OCI-LY7 (cell line): ENCODE measurements at regions not wholly inside any gene's neighbourhood (a gene's known extent, or its start where the extent isn't known, plus 50 kb on each side); places are given as distances from the start of the nearest gene placed in this dataset.

Experiments
- BruUV-seq: library from RNA; stranded (reverse); fragments of 400-500 nt; replicated peaks from 2 replicates; lab custom pipeline; 2021; lab: Mats Ljungman, UMichigan
- CTCF ChIA-PET: fragments of 300-600 bp; sonication (Branson Sonifier 250); formaldehyde crosslinking; loops from one replicate; lab custom pipeline; 2022; ENCODE audit warnings: antibody characterized with exemption; ENCODE audit not compliant: unreplicated experiment; lab: Charles Lee
- POLR2A ChIA-PET: fragments of 300-600 bp; sonication (Branson Sonifier 250); formaldehyde crosslinking; loops from one replicate; lab custom pipeline; 2022; ENCODE audit warnings: antibody characterized with exemption; lab: Charles Lee
- DNase-seq: peaks from one replicate; pipeline ENCODE4 v3.0.0-alpha.2; 2015; ENCODE audit warnings: low spot score
- H2AFZ ChIP-seq: fragments of 200-600 bp; sonication (generic), shearing (Covaris generic); 2 replicates; pipeline ENCODE4 v1.6.1; 2014; ENCODE audit warnings: mild to moderate bottlenecking, antibody characterized with exemption, low read length, moderate library complexity
- H3K27ac ChIP-seq: fragments of 200-600 bp; sonication (generic); 2 replicates; pipeline ENCODE4 v1.5.1; 2014; ENCODE audit warnings: mixed run types, low read depth, mild to moderate bottlenecking, moderate library complexity, low read length, inconsistent platforms; ENCODE audit not compliant: poor library complexity, severe bottlenecking
- H3K36me3 ChIP-seq: fragments of 200-600 bp; sonication (generic); 2 replicates; pipeline ENCODE4 v1.6.1; 2014; ENCODE audit warnings: mild to moderate bottlenecking, antibody characterized with exemption, low read length, moderate library complexity, mixed read lengths; ENCODE audit not compliant: insufficient read depth
- H3K4me1 ChIP-seq: fragments of 200-600 bp; sonication (generic); 2 replicates; pipeline ENCODE4 v1.5.1; 2014; ENCODE audit warnings: mild to moderate bottlenecking, low read length; ENCODE audit not compliant: insufficient read depth, poor library complexity, severe bottlenecking
- H3K4me2 ChIP-seq: fragments of 200-600 bp; sonication (generic); 2 replicates; pipeline ENCODE4 v1.6.1; 2014; ENCODE audit warnings: mild to moderate bottlenecking, low read length
- H3K4me3 ChIP-seq: fragments of 200-600 bp; sonication (generic); 2 replicates; pipeline ENCODE4 v1.5.1; 2014; ENCODE audit warnings: mild to moderate bottlenecking, low read depth, low read length; ENCODE audit not compliant: poor library complexity, severe bottlenecking
- H3K79me2 ChIP-seq: fragments of 200-600 bp; sonication (generic); 2 replicates; pipeline ENCODE4 v1.6.1; 2016; ENCODE audit warnings: low read depth, mild to moderate bottlenecking, low read length, moderate library complexity, mixed read lengths; ENCODE audit not compliant: insufficient read depth
- H3K9me2 ChIP-seq: fragments of 200-600 bp; sonication (generic); 2 replicates; pipeline ENCODE4 v1.6.1; 2016; ENCODE audit warnings: mild to moderate bottlenecking, low read length, mixed read lengths; ENCODE audit not compliant: insufficient read depth
- H3K9me3 ChIP-seq: fragments of 200-600 bp; sonication (generic); 2 replicates; pipeline ENCODE4 v1.6.1; 2014; ENCODE audit warnings: mild to moderate bottlenecking, mixed run types, low read length, mixed read lengths
- H4K20me1 ChIP-seq: fragments of 200-600 bp; sonication (generic); 2 replicates; pipeline ENCODE4 v1.6.1; 2014; ENCODE audit warnings: mild to moderate bottlenecking, antibody characterized with exemption, low read length, moderate library complexity, mixed read lengths; ENCODE audit not compliant: insufficient read depth
- CTCF ChIP-seq: fragments of 200-600 bp; sonication (generic); conservative IDR thresholded peaks from 2 replicates; pipeline ENCODE4 v1.5.1; 2014; ENCODE audit warnings: mild to moderate bottlenecking, antibody characterized with exemption, low read length, moderate library complexity, mixed read lengths
- EZH2phosphoT487 ChIP-seq: fragments of 200-600 bp; sonication (generic); IDR thresholded peaks from 2 replicates; pipeline ENCODE4 v1.6.1; 2018; ENCODE audit warnings: low read depth, borderline replicate concordance, mild to moderate bottlenecking, mixed run types, antibody characterized with exemption, low read length, moderate library complexity, mixed read lengths
- intact Hi-C: fragments of 100-400 bp; cut with micrococcal nuclease; formaldehyde crosslinking; loops from one replicate; pipeline ENCODE4 v1.10.0; 2022; ENCODE audit not compliant: unreplicated experiment

GRCh38 chr5:161219816-161220215 lies 326.7 kb downstream of the GABRB2 start:
- H3K4me2 ChIP-seq: no peak overlapping the region
- no peak for DNase-seq
- CTCF ChIA-PET: no interaction called here
- POLR2A ChIA-PET: no interaction called here
- no peak overlapping the region for H2AFZ ChIP-seq
- TF ChIP-seq CTCF (no peak), EZH2phosphoT487 (no peak)
- H4K20me1 ChIP-seq: no peaks in the 10 kb centered on the region
- H3K4me1 ChIP-seq: no peaks in the 10 kb centered on the region
- intact Hi-C loops: no loop called here
- no TSS peak for BruUV-seq
- H3K9me2 ChIP-seq: no peaks in the 10 kb centered on the region
- H3K36me3 ChIP-seq: no peaks in the 10 kb centered on the region
- H3K27ac ChIP-seq: no peak overlapping the region
- H3K79me2 ChIP-seq: no peaks in the 10 kb centered on the region
- no peaks in the 10 kb centered on the region for H3K9me3 ChIP-seq
- H3K4me3 ChIP-seq: no peak overlapping the region

GRCh38 chr5:161216877-161217276 lies 329.6 kb downstream of the GABRB2 start:
- CTCF ChIA-PET: no interaction called here
- no peak overlapping the region for H3K27ac ChIP-seq
- POLR2A ChIA-PET: no interaction called here
- H4K20me1 ChIP-seq: no peaks in the 10 kb centered on the region
- H3K4me2 ChIP-seq: no peak overlapping the region
- no peak overlapping the region for H3K4me3 ChIP-seq
- no TSS peak for BruUV-seq
- no peak for TF ChIP-seq CTCF
- TF ChIP-seq EZH2phosphoT487: no peak
- no peaks in the 10 kb centered on the region for H3K9me3 ChIP-seq
- no peaks in the 10 kb centered on the region for H3K9me2 ChIP-seq
- H3K36me3 ChIP-seq: no peaks in the 10 kb centered on the region
- H3K79me2 ChIP-seq: no peaks in the 10 kb centered on the region
- no peak overlapping the region for H2AFZ ChIP-seq
- no peaks in the 10 kb centered on the region for H3K4me1 ChIP-seq
- no peak for DNase-seq
- intact Hi-C loops: no loop called here

- Histone ChIP-seq H3K79me2 (no peaks in the 10 kb centered on the region), H2AFZ (no peak overlapping the region), H3K27ac (no peak overlapping the region), H3K9me2 (no peaks in the 10 kb centered on the region), H3K4me2 (no peak overlapping the region), H4K20me1 (no peaks in the 10 kb centered on the region), H3K4me1 (no peaks in the 10 kb centered on the region), H3K4me3 (no peak overlapping the region), H3K9me3 (no peaks in the 10 kb centered on the region), H3K36me3 (no peaks in the 10 kb centered on the region)
- TF ChIP-seq EZH2phosphoT487 (no peak), CTCF (no peak)
- intact Hi-C loops: no loop called here
- DNase-seq: no peak
- BruUV-seq: no TSS peak
- CTCF ChIA-PET: no interaction called here
- POLR2A ChIA-PET: no interaction called here
Observed at GRCh38 chr5:161212123-161212712, 334.3 kb downstream of the GABRB2 start.
